Activated B cell treated with CpG ODN at 0.5 μM for 24 hours (primary cell): ENCODE measurements at regions not wholly inside any gene's neighbourhood (a gene's known extent, or its start where the extent isn't known, plus 50 kb on each side); places are given as distances from the start of the nearest gene placed in this dataset.
"Not testable (repeated sequence)": the region's sequence is repeated elsewhere in the genome, so short reads cannot be mapped to it uniquely, and the experiment has no call there.

Experiments
- ATAC-seq: fragments of 200-7000 bp; cut with Tn5 transposase; one replicate; pipeline ENCODE4 v1.10.0; 2021; ENCODE audit warnings: low read depth, mild to moderate bottlenecking, moderate library complexity
- CTCF ChIA-PET: fragments of 350-600 bp; sonication (Branson Sonifier 250); formaldehyde crosslinking; loops from one replicate; lab custom pipeline; 2021; ENCODE audit warnings: antibody characterized with exemption; lab: Charles Lee
- POLR2A ChIA-PET: fragments of 350-600 bp; sonication (Branson Sonifier 250); formaldehyde crosslinking; loops from one replicate; lab custom pipeline; 2021; ENCODE audit warnings: antibody characterized with exemption; lab: Charles Lee
- DNase-seq: peaks from one replicate; pipeline ENCODE4 v3.0.0; 2022
- H3K27ac Mint-ChIP-seq: one replicate; pipeline ENCODE4 v1.8.0; 2020; ENCODE audit warnings: mixed read lengths
- H3K27me3 Mint-ChIP-seq: one replicate; pipeline ENCODE4 v1.8.0; 2021; ENCODE audit warnings: mixed read lengths
- H3K36me3 Mint-ChIP-seq: one replicate; pipeline ENCODE4 v1.8.0; 2021; ENCODE audit warnings: low read depth, mixed read lengths
- H3K4me1 Mint-ChIP-seq: one replicate; pipeline ENCODE4 v1.8.0; 2021; ENCODE audit warnings: mixed read lengths
- H3K4me3 Mint-ChIP-seq: one replicate; pipeline ENCODE4 v1.8.0; 2020; ENCODE audit warnings: mild to moderate bottlenecking, mixed read lengths
- H3K9me3 Mint-ChIP-seq: one replicate; pipeline ENCODE4 v1.8.0; 2020; ENCODE audit warnings: mixed read lengths
- CTCF ChIP-seq: fragments of 200-600 bp; IDR thresholded peaks from one replicate; pipeline ENCODE4 v1.8.0; 2022; ENCODE audit warnings: antibody characterized with exemption, mild to moderate bottlenecking
- intact Hi-C: fragments of 100-400 bp; cut with micrococcal nuclease; formaldehyde crosslinking; loops from one replicate; pipeline ENCODE4 v1.15.1; 2024

- no peak for TF ChIP-seq CTCF
- H3K36me3 Mint-ChIP-seq, result peaks cover 1% of the 10 kb centered on the region
- peaks cover 11% of the 10 kb centered on the region for H3K9me3 Mint-ChIP-seq
- ChIA-PET POLR2A (no interaction called here), CTCF (interaction anchor here (1.0 kb wide), 1 partner anchor 29 kb away, joined by 3 read pairs; no protein-coding TSS in a partner anchor)
- peaks cover 25% of the 10 kb centered on the region for H3K27me3 Mint-ChIP-seq
- H3K27ac Mint-ChIP-seq, result no peak overlapping the region
- H3K4me1 Mint-ChIP-seq, result peaks cover 6% of the 10 kb centered on the region
- H3K4me3 Mint-ChIP-seq, result no peak overlapping the region
- no peak for ATAC-seq
- DNase-seq, result no peak
- intact Hi-C loops, result no loop called here
Measured at GRCh38 chr6:12636336-12636735, 80.2 kb upstream of the PHACTR1 start.

- CTCF ChIA-PET, result interaction anchor here (0.7 to 1.2 kb wide), 4 partner anchors 256 to 982 kb away, joined by 3 to 6 read pairs (median 4); partner anchors contain the start of gene TBC1D7
- no peak for TF ChIP-seq CTCF
- intact Hi-C loops, result loop anchor here (1.0 to 2.0 kb wide), 3 partner anchors 207 to 690 kb away; partner anchors contain the start of gene TBC1D7
Measured at GRCh38 chr6:12637960-12638641, 78.5 kb upstream of the PHACTR1 start.

GRCh38 chr6:12640438-12640837 lies 76.1 kb upstream of the PHACTR1 start:
- ChIA-PET CTCF (no interaction called here), POLR2A (no interaction called here)
- peaks cover 1% of the 10 kb centered on the region for H3K36me3 Mint-ChIP-seq
- H3K9me3 Mint-ChIP-seq, result peaks cover 4% of the 10 kb centered on the region
- no peak overlapping the region for H3K4me3 Mint-ChIP-seq
- no peak overlapping the region for H3K27ac Mint-ChIP-seq
- no peak for ATAC-seq
- DNase-seq, result no peak
- peaks cover 6% of the 10 kb centered on the region for H3K4me1 Mint-ChIP-seq
- no peak for TF ChIP-seq CTCF
- peaks cover 10% of the 10 kb centered on the region for H3K27me3 Mint-ChIP-seq
- intact Hi-C loops, result no loop called here

More at GRCh38 chr6:12637960-12638641, 78.5 kb upstream of the PHACTR1 start:
- Mint-ChIP-seq H3K27ac (no peak overlapping the region), H3K36me3 (peaks cover 1% of the 10 kb centered on the region), H3K27me3 (peaks cover 20% of the 10 kb centered on the region), H3K9me3 (peaks cover 11% of the 10 kb centered on the region), H3K4me1 (peaks cover 6% of the 10 kb centered on the region), H3K4me3 (no peak overlapping the region)
- ATAC-seq (peak; percentile 58), DNase-seq (no peak)
- POLR2A ChIA-PET, result no interaction called here

- H3K36me3 Mint-ChIP-seq, H3K4me3 Mint-ChIP-seq, ATAC-seq, H3K27ac Mint-ChIP-seq, intact Hi-C loops, POLR2A ChIA-PET, DNase-seq, H3K4me1 Mint-ChIP-seq, H3K9me3 Mint-ChIP-seq, H3K27me3 Mint-ChIP-seq: not testable (repeated sequence)
- CTCF ChIA-PET, result interaction anchor here (0.7 kb wide), 1 partner anchor 1838 kb away, joined by 6 read pairs; no protein-coding TSS in a partner anchor
Measured at GRCh38 chr6:12641785-12642184, 74.8 kb upstream of the PHACTR1 start.

DNA sequence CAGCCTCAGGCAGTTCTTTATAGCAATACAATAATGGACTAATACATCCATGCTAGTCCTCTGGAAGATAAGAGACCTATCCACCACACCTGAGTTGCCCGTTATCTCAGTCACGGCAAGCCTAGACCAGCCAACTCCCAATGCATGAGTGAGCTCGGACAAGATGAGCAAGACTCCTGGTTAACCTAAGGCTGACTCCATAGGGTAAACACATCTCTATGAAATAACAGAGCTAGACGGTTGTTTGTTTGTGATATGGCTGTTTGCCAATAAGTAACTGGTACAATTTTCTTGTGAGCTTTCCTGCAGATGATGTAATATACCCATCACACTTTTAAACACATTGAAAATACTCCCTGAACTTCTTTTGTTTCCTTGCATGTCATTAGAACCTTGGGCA lies 70.6 kb upstream of the PHACTR1 start:
- no peak for TF ChIP-seq CTCF
- intact Hi-C loops, result no loop called here
- ATAC-seq (no peak), DNase-seq (no peak)
- H3K4me3 Mint-ChIP-seq, result no peak overlapping the region
- ChIA-PET CTCF (no interaction called here), POLR2A (no interaction called here)
- no peaks in the 10 kb centered on the region for H3K36me3 Mint-ChIP-seq
- no peaks in the 10 kb centered on the region for H3K4me1 Mint-ChIP-seq
- H3K9me3 Mint-ChIP-seq, result peaks cover 2% of the 10 kb centered on the region
- H3K27me3 Mint-ChIP-seq, result no peaks in the 10 kb centered on the region
- H3K27ac Mint-ChIP-seq, result no peak overlapping the region
